ENCODE measurements at regions not wholly inside any gene's neighbourhood (a gene's known extent, or its start where the extent isn't known, plus 50 kb on each side); places are given as distances from the start of the nearest gene placed in this dataset.
"Not testable (repeated sequence)": the region's sequence is repeated elsewhere in the genome, so short reads cannot be mapped to it uniquely, and the experiment has no call there.

- DNase-seq (ENCODE audit: low spot score) = no peak
Measured at GRCh38 chrX:106220177-106220576, 52.1 kb downstream of the PWWP3B start.

GRCh38 chrX:106243376-106243775 is 75.3 kb downstream of the PWWP3B start:
- no peak for DNase-seq (ENCODE audit: low spot score)

DNA sequence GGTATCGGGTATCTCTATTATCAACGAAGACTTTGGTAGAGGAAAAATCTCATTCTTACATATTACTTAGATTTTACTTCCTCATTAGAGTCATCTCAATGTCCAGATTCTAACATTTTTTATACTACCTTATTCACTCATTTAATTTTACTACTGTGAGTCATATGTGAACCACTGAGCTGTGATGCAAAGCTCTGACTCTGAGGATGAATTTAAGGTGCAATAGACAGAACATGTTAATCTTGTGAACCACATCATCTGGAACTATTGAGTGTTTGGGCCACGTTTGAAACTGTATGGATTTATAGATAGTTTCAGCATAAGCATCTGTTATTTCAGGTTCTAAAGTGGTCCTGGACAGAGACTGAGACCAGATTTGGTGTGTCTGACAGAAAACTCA is 78.4 kb downstream of the PWWP3B start:
- DNase-seq (ENCODE audit: low spot score) = no peak

DNA sequence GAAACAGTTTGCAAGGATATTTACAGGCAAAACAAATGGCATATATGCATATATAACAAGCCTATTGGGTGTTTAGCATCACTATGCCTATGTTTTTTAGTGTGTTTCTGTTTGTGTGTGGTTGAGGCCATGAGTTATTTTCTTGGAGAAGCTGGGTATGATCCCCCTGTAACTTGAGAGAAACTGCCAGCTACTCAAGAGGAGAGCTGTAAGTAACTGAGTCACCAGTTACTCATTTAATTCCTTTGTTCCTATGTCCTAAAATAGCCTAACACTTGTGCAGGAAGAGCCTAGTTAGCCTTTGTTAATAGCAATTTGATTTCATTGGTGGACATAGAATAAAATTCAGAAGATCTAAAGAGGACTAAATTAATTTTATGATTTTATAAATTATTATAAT is 79.1 kb downstream of the PWWP3B start:
- DNase-seq (ENCODE audit: low spot score) = no peak

DNA sequence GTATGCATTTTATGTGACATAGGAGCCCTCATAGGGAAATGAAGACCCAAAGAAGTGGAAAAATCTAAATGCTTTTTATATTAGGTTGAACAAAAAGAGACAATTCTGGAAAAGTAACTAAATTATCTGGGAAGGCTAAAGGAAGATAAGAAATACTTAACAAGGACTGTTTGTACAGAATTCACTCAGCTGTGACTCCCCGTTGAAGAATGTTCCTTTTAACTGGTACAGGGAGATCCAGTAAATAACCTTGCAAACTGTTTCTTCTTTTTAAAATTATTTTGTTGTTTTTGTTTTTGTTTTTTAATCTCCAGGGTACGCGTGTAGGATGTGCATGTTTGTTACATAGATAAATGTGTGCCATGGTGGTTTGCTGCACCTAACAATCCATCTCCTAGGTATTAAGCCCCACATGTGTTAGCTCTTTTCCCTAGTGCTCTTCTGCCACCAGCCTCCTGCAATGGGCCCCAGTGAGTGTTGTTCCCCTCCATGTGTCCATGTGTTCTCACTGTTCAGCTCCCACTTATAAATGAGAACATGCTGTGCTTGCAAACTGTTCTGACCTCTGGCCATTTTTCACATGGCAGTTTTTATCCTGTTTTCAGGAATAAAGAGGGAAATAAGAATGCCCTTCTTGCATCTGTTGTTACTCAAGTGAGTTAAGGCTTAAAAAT is 81.7 kb downstream of the PWWP3B start:
- no peak for DNase-seq (ENCODE audit: low spot score)

DNA sequence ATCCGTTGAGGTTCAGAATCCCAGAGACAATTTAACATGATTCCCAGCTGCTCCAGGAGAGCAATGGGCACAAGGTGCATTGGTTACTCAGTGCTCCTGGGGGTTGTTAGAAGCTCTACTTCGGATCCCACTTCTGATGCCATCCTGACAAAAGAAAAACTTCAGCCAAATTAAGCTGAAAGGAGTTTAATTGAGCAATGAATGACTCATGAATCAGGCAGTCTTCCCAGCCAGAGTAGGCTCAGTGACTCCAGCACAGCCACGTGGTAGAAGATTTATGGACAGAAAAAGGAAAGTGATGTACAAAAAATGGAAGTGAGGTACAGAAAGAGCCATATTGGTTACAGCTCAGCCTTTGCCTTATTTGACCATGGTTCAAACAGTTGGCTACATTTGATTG is 95.7 kb downstream of the PWWP3B start:
- DNase-seq (ENCODE audit: low spot score) = no peak

- not testable (repeated sequence) for DNase-seq (ENCODE audit: low spot score)
Measured at GRCh38 chrX:106273947-106274587, 106.0 kb downstream of the PWWP3B start.

DNA sequence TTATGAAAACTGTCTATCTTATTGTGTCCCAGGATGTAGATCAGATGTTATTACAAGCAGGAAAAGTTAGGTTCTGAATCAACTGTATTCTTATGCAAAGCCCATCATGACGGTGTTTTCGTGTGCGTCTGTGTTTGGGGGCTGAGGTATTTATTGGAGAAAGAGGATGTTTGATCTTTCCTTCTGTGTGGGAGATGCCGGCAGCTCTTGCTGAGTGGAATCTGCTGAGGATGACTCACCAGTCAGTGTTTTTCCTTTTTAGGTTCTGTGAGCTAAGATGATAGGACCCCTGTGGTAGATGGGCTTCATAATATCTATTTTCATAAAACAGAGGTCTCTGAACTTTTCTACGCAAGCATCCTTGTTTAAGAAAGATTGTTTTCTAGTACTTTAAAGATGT is 107.1 kb downstream of the PWWP3B start:
- not testable (repeated sequence) for DNase-seq (ENCODE audit: low spot score)

DNA sequence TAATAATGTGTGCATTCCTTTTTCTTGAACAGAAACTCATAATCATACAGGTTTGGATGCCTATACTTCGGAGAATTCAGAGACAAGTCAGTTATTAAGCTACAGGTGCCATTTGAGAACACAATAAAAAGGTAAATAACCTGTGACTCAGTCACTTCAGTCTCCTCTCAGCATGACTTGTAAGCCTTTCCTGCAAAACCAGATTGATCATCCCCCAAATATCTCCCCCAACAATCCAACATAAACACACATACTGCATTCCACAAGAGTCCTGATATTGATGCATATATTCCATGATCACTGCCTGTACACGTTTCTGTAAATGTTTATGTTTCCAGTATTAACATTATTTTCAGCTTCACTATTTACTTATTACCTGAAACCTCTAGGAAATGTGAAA is 110.8 kb downstream of the PWWP3B start:
- DNase-seq (ENCODE audit: low spot score) = no peak

- no peak for DNase-seq (ENCODE audit: low spot score)
Measured at GRCh38 chrX:106281383-106281782, 113.3 kb downstream of the PWWP3B start.

DNA sequence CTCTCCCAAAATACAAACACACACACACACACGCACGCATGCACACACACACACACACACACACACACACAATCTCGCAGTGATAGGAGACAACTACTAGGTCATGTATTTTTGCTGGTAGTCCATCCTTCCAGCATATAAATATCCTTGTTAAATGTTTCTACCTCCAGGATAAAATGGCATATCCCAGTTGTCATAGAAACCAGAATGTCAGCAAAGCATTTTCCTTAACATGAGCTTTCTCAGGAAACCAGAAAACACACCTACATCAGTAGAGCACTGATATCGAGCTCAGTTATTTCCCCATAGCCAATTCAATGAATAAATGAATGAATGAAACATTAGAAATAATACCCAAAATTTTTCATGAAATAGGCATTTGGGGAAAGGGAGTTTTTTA is 115.7 kb downstream of the PWWP3B start:
- DNase-seq (ENCODE audit: low spot score) = no peak

GRCh38 chrX:106284431-106285025 is 116.4 kb downstream of the PWWP3B start:
- no peak for DNase-seq (ENCODE audit: low spot score)

- peak; percentile 35 for DNase-seq (ENCODE audit: low spot score)
Measured at GRCh38 chrX:106286053-106286650, 118.0 kb downstream of the PWWP3B start.

DNA sequence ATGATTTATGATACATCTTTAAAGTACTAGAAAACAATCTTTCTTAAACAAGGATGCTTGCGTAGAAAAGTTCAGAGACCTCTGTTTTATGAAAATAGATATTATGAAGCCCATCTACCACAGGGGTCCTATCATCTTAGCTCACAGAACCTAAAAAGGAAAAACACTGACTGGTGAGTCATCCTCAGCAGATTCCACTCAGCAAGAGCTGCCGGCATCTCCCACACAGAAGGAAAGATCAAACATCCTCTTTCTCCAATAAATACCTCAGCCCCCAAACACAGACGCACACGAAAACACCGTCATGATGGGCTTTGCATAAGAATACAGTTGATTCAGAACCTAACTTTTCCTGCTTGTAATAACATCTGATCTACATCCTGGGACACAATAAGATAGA is 122.7 kb downstream of the PWWP3B start:
- DNase-seq (ENCODE audit: low spot score) = not testable (repeated sequence)

- DNase-seq (ENCODE audit: low spot score) = not testable (repeated sequence)
Measured at GRCh38 chrX:106291779-106292390, 123.8 kb downstream of the PWWP3B start.

- DNase-seq (ENCODE audit: low spot score) = no peak
Measured at GRCh38 chrX:106300239-106300638, 132.1 kb downstream of the PWWP3B start.

GRCh38 chrX:106300656-106301055 is 132.6 kb downstream of the PWWP3B start:
- DNase-seq (ENCODE audit: low spot score) = no peak

DNA sequence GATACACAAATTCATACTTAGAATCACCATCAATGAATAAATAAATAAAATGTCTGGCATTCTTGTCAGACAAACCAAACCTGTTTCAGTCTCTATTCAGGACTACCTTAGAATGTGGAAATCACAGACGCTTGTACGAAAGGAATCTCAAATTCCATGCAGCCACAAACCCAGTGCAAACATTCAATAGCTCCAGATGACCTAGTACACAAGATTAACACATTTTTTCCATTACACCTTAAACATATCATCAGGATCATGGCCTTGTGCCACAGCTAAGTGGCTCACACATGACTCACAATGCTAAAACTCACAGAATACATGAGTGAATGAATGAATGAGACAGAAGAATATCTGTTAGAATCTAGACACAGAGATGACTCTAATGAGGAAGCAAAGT is 134.2 kb downstream of the PWWP3B start:
- DNase-seq (ENCODE audit: low spot score) = no peak

DNA sequence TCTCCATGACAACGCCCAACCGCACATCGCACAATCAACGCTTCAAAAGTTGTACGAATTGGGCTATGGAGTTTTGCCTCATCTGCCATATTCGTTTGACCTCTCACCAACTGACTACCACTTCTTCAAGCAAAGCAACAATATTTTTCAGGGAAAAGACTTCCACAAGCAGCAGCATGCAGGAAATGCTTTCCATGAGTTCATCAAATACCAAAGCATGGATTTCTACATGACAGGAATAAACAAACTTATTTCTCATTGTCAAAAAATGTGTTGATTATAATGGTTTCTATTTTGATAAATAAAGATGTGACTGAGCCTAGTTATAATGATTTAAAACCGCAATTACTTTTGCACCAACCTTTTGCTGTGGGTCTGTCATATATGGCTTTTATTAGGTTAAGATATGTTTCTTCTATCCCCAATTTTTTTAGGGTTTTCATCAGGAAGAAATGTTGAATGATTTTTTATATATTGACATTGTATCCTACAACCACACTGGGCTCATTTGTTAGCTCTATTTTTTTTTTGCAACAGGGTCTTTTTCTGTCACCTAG is 138.4 kb downstream of the PWWP3B start:
- no peak for DNase-seq (ENCODE audit: low spot score)

GRCh38 chrX:106323357-106323756 is 155.3 kb downstream of the PWWP3B start:
- DNase-seq (ENCODE audit: low spot score) = no peak

DNA sequence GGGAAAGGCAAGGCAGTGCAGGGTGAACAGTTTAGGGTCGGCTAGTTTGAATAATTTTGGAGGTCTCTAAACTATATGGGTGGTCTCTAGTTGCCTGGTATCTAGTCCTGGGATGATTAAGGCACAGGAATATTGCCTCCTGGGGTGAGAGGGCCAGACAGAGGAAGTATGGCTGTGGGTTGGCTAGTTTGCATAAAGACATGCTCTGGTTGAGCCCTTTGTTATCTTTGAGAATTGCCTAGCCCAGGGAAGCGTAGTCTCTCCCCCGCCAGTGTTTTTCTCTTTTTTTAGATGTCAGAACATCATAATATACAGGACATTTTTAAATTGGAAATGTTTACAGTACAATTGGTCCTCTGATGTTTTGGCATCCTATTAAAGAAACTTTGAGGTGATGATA is 163.5 kb downstream of the PWWP3B start:
- DNase-seq (ENCODE audit: low spot score) = no peak

DNA sequence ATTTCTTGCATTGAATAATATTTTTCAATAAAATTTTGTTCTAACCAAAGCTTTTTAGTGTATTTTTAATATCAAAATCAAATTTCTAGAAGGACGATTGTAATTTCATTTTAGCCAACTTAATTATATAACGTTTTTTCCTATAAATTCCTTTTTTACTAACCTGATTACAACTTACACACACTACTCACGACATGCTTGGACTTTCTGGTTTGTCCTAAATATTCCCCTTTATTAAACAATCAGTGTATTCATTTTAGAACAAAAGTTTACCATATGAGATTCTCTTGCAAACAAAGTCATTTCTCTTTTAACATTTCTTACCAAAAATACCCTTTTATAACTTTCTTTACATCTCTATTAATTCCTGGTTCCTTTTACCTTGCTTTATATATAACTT is 173.7 kb downstream of the PWWP3B start:
- no peak for DNase-seq (ENCODE audit: low spot score)

Measured in COLO829 (cell line).